Erythroblast (primary cell): ENCODE measurements at regions not wholly inside any gene's neighbourhood (a gene's known extent, or its start where the extent isn't known, plus 50 kb on each side); places are given as distances from the start of the nearest gene placed in this dataset.

Experiments used
- GATA1 ChIP-seq: IDR thresholded peaks from 2 replicates; pipeline ENCODE4 v1.6.1; 2011; ENCODE audit warnings: low read depth, mild to moderate bottlenecking, control low read depth, low read length, moderate library complexity
- POLR2A ChIP-seq: IDR thresholded peaks from 2 replicates; pipeline ENCODE4 v1.6.1; 2011; ENCODE audit warnings: mild to moderate bottlenecking, low read length

GRCh38 chr13:82458169-82458568 is 1424.1 kb downstream of the SLITRK1 start:
- TF ChIP-seq POLR2A (no peak), GATA1 (no peak)
